HL-60/S4 treated with phorbol 12-myristate 13-acetate at 8.2 ng/mL for 4 days and 3 days (cell line): ENCODE measurements at regions not wholly inside any gene's neighbourhood (a gene's known extent, or its start where the extent isn't known, plus 50 kb on each side); places are given as distances from the start of the nearest gene placed in this dataset.

Experiments
- in situ Hi-C: fragments of 300-500 bp; cut with MboI; formaldehyde crosslinking; loops from 2 replicates; pipeline ENCODE4 v1.15.0; 2022; ENCODE audit warnings: low sequenced_read_pairs

DNA sequence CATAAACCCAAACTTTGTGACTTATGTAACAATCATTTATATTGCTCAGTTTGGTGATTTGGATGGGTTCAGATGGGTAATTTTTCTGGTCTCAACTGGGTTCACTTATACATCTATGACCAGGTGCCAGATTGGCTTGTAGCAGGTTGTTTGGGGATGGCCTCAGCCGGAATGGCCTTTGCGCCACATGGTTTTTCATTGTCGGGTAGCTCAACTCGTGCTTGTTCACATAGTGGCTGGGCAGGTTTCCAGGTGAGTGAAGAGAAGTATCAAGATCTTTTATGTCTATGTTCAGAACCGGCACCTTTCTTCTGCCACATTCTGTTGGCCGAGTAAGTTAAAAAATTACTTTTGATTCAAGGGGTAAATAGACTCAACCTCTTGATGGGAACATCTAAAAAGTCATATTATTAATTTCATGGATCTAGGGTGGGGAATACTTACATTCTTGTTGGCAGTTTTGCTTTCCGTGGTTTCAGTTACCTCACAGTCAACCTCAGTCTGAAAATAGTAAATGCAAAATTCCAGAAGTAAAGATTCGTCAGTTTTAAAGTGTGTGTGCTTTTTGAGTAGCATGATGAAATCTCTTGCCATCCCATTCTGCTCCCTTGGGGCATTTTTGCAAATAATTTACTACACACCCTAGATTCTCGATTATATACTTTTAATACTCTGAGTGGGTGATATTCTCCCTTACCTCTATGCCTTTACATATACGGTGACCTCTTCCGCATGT lies 745.7 kb upstream of the CCDC54 start:
- in situ Hi-C loops: no loop called here

- in situ Hi-C loops: no loop called here
Measured at GRCh38 chr3:106635271-106635670, 742.0 kb upstream of the CCDC54 start.

DNA sequence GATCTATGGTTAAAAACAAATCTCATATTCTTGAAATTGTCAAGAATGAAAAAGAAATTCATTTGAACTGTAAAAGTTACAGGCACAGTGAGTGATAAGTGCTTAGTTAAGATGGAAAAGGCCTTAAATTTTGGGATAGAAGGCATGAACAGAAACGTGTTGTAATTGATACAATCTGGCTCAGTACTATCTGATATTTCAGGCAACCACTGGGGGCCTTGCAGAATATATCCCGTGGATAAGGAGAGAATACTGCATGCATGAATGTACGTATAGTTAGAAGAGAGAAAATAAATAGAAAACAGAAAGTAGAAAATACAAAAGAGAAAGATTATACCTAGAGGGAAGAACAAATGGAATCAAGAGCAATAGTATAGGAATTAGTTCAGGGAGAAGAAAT lies 741.4 kb upstream of the CCDC54 start:
- in situ Hi-C loops: no loop called here

DNA sequence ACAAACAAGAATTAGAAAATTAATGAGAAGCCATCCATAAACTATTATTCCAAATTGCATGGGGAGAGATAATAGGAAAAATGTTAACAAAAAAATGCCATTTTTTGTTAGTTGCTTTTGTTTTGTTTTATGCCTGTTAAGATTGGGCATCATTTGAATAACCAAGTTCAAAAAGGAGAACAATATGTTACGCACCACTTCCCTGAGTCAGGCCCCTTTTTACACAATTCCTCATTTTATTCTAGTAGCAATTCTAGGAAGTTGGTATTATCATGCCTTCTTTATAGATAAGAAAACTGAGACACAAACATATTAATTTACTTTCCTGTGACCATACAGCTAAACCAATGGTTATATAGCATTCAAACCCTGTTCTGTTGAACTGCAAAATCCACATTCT lies 736.9 kb upstream of the CCDC54 start:
- in situ Hi-C loops: no loop called here

DNA sequence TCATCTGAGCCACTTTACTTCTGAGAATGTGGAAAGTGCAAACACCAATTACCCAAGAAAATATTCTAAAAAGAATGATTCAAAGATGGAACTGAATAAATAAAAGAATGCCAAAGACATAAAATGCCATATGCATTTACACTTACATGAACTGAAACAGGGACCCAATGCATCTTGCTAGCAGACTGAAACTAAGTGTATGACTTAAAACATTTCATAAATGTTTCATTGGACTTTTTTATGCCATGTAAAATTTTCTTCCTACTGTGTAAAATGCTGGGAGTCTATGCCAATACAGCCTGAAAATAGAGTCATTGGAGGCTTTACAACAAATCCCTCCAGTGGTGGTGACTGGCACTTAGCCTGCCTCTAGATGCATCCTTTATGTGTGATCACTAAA lies 735.1 kb upstream of the CCDC54 start:
- in situ Hi-C loops: no loop called here

- in situ Hi-C loops: no loop called here
Measured at GRCh38 chr3:106643684-106644161, 733.5 kb upstream of the CCDC54 start.

- in situ Hi-C loops: no loop called here
Measured at GRCh38 chr3:106673926-106674569, 703.2 kb upstream of the CCDC54 start.

GRCh38 chr3:106675451-106675850 lies 701.8 kb upstream of the CCDC54 start:
- in situ Hi-C loops: no loop called here

- in situ Hi-C loops: no loop called here
Measured at GRCh38 chr3:106678657-106679390, 698.4 kb upstream of the CCDC54 start.

GRCh38 chr3:106683953-106684620 lies 693.2 kb upstream of the CCDC54 start:
- in situ Hi-C loops: no loop called here

DNA sequence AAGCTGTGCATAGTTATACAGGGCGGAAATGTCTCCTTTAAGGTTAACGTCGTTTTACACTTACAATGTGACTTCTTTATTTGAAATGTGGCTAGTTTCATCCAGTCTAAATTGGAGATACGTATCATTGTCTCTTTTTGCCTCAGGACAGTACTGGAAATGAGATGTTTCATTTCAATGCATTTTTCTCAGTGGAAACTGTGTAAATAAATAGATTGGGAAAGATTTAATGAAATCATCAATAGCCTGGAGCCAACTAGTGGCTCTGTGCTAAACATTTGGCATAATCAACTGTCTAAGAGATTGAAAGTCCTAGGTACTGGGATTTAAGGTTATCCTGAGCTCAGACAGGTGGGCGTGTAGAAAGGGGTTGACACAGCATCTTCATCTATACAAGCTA lies 691.5 kb upstream of the CCDC54 start:
- in situ Hi-C loops: no loop called here

GRCh38 chr3:106687905-106688304 lies 689.3 kb upstream of the CCDC54 start:
- in situ Hi-C loops: no loop called here

DNA sequence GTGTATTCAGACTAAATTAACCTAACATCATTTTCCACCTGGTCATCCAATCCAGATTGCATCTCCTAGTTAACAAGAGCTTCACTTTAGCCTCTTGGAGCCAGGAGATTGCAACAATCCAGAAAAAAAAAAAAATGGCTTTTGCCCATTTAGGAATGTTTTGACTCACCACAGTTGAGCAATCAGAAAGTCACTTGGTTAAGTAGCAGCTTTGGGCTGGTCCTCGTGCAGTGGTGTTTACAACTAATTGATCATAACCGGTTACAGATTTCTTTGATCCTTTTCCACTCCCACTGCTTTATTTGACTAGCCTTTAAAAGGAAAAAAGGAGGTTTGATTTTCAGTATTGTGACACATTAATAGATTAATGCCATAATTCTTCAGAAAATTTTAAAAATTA lies 688.8 kb upstream of the CCDC54 start:
- in situ Hi-C loops: no loop called here

- in situ Hi-C loops: no loop called here
Measured at GRCh38 chr3:106691476-106691875, 685.8 kb upstream of the CCDC54 start.

DNA sequence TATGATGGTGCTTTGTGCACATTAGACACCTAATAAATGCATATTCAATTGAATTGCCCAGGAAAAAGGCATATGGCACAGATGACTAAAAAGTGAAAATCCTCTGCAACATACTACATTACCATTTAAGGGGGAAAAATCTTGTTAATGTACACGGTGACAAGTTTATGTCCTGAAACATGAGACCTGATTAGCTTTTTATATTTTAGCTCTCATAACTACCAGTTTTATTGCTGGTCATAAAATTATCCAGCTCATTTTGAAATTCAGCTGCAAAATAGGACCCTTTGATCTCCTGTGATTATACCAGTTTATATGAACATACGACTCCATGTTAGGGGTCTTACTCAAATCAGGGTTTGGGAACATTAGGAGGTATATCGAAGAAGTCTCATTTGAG lies 684.6 kb upstream of the CCDC54 start:
- in situ Hi-C loops: no loop called here

- in situ Hi-C loops: no loop called here
Measured at GRCh38 chr3:106699122-106699521, 678.1 kb upstream of the CCDC54 start.

DNA sequence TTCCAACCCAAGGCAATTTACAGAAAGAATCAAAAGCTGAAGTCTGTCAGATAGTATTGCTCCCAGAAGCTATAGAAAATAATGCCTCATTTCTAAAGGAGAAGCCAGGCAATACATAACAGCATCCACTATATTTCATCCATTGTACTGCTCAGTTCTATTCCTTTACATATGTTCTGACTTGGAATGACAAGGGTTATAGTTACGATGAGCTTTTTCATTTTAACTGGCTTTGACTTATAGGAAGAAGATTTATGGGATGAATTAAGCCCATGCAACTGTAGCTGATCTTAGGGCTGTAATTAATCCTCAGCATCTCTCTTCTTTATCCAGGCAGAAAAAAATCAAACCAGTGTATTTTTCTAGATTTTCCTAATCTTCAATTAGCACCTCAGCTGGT lies 676.3 kb upstream of the CCDC54 start:
- in situ Hi-C loops: no loop called here

GRCh38 chr3:106703524-106703923 lies 673.7 kb upstream of the CCDC54 start:
- in situ Hi-C loops: no loop called here

- in situ Hi-C loops: no loop called here
Measured at GRCh38 chr3:106707347-106707746, 669.9 kb upstream of the CCDC54 start.

- in situ Hi-C loops: no loop called here
Measured at GRCh38 chr3:106710596-106710995, 666.6 kb upstream of the CCDC54 start.

DNA sequence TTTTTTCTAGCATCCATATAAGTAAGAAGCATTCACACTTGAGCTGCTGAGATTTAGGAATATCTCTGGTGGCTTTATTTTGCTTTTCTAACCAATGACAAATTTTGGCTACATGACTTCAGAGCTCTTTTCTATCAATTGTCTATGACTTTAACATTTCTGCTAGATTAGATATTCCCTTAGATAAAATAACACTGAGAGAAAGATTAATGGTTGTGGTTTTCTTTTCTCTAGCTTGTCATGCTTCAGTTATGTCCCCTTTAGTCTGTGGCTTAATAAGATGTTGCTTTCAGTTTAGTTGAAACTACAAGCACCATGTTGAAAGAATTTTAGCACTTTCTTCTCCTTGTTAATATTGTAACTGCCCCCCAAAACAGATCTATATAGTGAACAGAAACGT lies 665.6 kb upstream of the CCDC54 start:
- in situ Hi-C loops: no loop called here
